MCF 10A (cell line): ENCODE measurements at regions not wholly inside any gene's neighbourhood (a gene's known extent, or its start where the extent isn't known, plus 50 kb on each side); places are given as distances from the start of the nearest gene placed in this dataset.

Source experiments
- BruUV-seq: library from RNA; stranded (reverse); fragments of 400-500 nt; replicated peaks from 2 replicates; lab custom pipeline; 2021; lab: Mats Ljungman, UMichigan
- CTCF ChIA-PET: fragments of 300-600 bp; sonication (Branson Sonifier 250); formaldehyde crosslinking; extraction: SDS; loops from one replicate; lab custom pipeline; 2021; ENCODE audit warnings: antibody characterized with exemption, inconsistent platforms; lab: Yijun Ruan, JAX
- POLR2A ChIA-PET: fragments of 300-600, 350-650 bp; sonication (Branson Sonifier 250); formaldehyde crosslinking; extraction: SDS; loops from one replicate; lab custom pipeline; 2020; ENCODE audit warnings: antibody characterized with exemption, inconsistent platforms; lab: Yijun Ruan, JAX
- DNase-seq: peaks from one replicate; pipeline ENCODE4 v3.0.0-alpha.2; 2018; ENCODE audit not compliant: unreplicated experiment
- H3K27ac Mint-ChIP-seq: one replicate; pipeline ENCODE4 v1.8.0; 2022; ENCODE audit warnings: mild to moderate bottlenecking, low read depth, mixed read lengths; ENCODE audit not compliant: unreplicated experiment
- H3K27me3 Mint-ChIP-seq: one replicate; pipeline ENCODE4 v1.8.0; 2022; ENCODE audit warnings: mixed read lengths; ENCODE audit not compliant: insufficient read depth, unreplicated experiment
- H3K36me3 Mint-ChIP-seq: one replicate; pipeline ENCODE4 v1.8.0; 2022; ENCODE audit warnings: mild to moderate bottlenecking, moderate library complexity, mixed read lengths; ENCODE audit not compliant: insufficient read depth, unreplicated experiment
- H3K4me1 Mint-ChIP-seq: one replicate; pipeline ENCODE4 v1.8.0; 2022; ENCODE audit warnings: mixed read lengths; ENCODE audit not compliant: insufficient read depth, unreplicated experiment
- H3K4me3 Mint-ChIP-seq: one replicate; pipeline ENCODE4 v1.8.0; 2022; ENCODE audit warnings: mild to moderate bottlenecking, moderate library complexity, mixed read lengths; ENCODE audit not compliant: unreplicated experiment
- H3K9me3 Mint-ChIP-seq: one replicate; pipeline ENCODE4 v1.8.0; 2022; ENCODE audit warnings: mixed read lengths; ENCODE audit not compliant: unreplicated experiment
- CTCF ChIP-seq: fragments of 200-600 bp; IDR thresholded peaks from one replicate; pipeline ENCODE4 v1.8.0; 2022; ENCODE audit warnings: antibody characterized with exemption, mild to moderate bottlenecking; ENCODE audit not compliant: unreplicated experiment
- intact Hi-C: fragments of 100-400 bp; cut with micrococcal nuclease; formaldehyde crosslinking; loops from 2 replicates; pipeline ENCODE4 v1.14.1; 2022

GRCh38 chr18:1914489-1914888, 656.8 kb downstream of the METTL4 start:
- intact Hi-C loops, result loop anchor here (2.0 kb wide), 1 partner anchor 310 kb away; no protein-coding TSS in a partner anchor
- Mint-ChIP-seq H3K27me3 (no peaks in the 10 kb centered on the region), H3K4me1 (peaks cover 11% of the 10 kb centered on the region), H3K4me3 (no peak overlapping the region), H3K9me3 (peaks cover 8% of the 10 kb centered on the region), H3K36me3 (peaks cover 5% of the 10 kb centered on the region), H3K27ac (no peak overlapping the region)
- no TSS peak for BruUV-seq
- TF ChIP-seq CTCF, result peak; percentile 60
- ChIA-PET POLR2A (no interaction called here), CTCF (interaction anchor here (0.6 to 1.4 kb wide), 5 partner anchors 9 to 312 kb away, joined by 3 to 5 read pairs (median 3); no protein-coding TSS in a partner anchor)
- peak; percentile 50 for DNase-seq

- Mint-ChIP-seq H3K27ac (peak overlapping the region; percentile 81), H3K9me3 (no peaks in the 10 kb centered on the region), H3K27me3 (no peaks in the 10 kb centered on the region), H3K36me3 (peaks cover 5% of the 10 kb centered on the region), H3K4me3 (no peak overlapping the region), H3K4me1 (peaks cover 11% of the 10 kb centered on the region)
- POLR2A ChIA-PET, result no interaction called here
- TF ChIP-seq CTCF, result no peak
- CTCF ChIA-PET, result interaction anchor here (0.6 to 1.4 kb wide), 4 partner anchors 122 to 606 kb away, joined by 3 to 5 read pairs (median 3); no protein-coding TSS in a partner anchor
- intact Hi-C loops, result loop anchor here (5.0 kb wide), 1 partner anchor 165 kb away; no protein-coding TSS in a partner anchor
- no TSS peak for BruUV-seq
- DNase-seq, result peak; percentile 28
These were observed 654.3 kb downstream of the METTL4 start for GRCh38 chr18:1916869-1917523.

GRCh38 chr18:1917569-1917968, 653.7 kb downstream of the METTL4 start:
- Mint-ChIP-seq H3K36me3 (peaks cover 5% of the 10 kb centered on the region), H3K27ac (peak overlapping the region; percentile 81), H3K27me3 (no peaks in the 10 kb centered on the region), H3K4me1 (peaks cover 11% of the 10 kb centered on the region), H3K9me3 (no peaks in the 10 kb centered on the region), H3K4me3 (no peak overlapping the region)
- ChIA-PET CTCF (interaction anchor here (0.6 to 1.4 kb wide), 6 partner anchors 10 to 698 kb away, joined by 3 to 5 read pairs (median 3); no protein-coding TSS in a partner anchor), POLR2A (no interaction called here)
- no peak for TF ChIP-seq CTCF
- intact Hi-C loops, result loop anchor here (5.0 kb wide), 1 partner anchor 165 kb away; no protein-coding TSS in a partner anchor
- BruUV-seq, result no TSS peak
- DNase-seq, result no peak

GRCh38 chr18:1922066-1922465, 649.2 kb downstream of the METTL4 start:
- peaks cover 5% of the 10 kb centered on the region for H3K36me3 Mint-ChIP-seq
- TF ChIP-seq CTCF, result no peak
- ChIA-PET POLR2A (no interaction called here), CTCF (interaction anchor here (0.7 to 1.2 kb wide), 2 partner anchors 301 to 336 kb away, joined by 3 to 4 read pairs; no protein-coding TSS in a partner anchor)
- no peak overlapping the region for H3K27ac Mint-ChIP-seq
- DNase-seq, result no peak
- no peaks in the 10 kb centered on the region for H3K9me3 Mint-ChIP-seq
- no peak overlapping the region for H3K4me3 Mint-ChIP-seq
- H3K4me1 Mint-ChIP-seq, result peaks cover 2% of the 10 kb centered on the region
- intact Hi-C loops, result no loop called here
- no TSS peak for BruUV-seq
- no peaks in the 10 kb centered on the region for H3K27me3 Mint-ChIP-seq
